Endothelial cell of umbilical vein (primary cell): ENCODE measurements at regions not wholly inside any gene's neighbourhood (a gene's known extent, or its start where the extent isn't known, plus 50 kb on each side); places are given as distances from the start of the nearest gene placed in this dataset.

ENCODE experiments used
- BruUV-seq: library from RNA; stranded (reverse); fragments of 400-500 nt; replicated peaks from 2 replicates; lab custom pipeline; 2021; lab: Mats Ljungman, UMichigan
- CTCF ChIA-PET: fragments of 300-600, 350-600 bp; sonication (Branson Sonifier 250); formaldehyde crosslinking; loops from one replicate; lab custom pipeline; 2021; ENCODE audit warnings: antibody characterized with exemption, inconsistent platforms; lab: Charles Lee
- POLR2A ChIA-PET: fragments of 300-600, 350-600 bp; sonication (Branson Sonifier 250); formaldehyde crosslinking; loops from one replicate; lab custom pipeline; 2021; ENCODE audit warnings: antibody characterized with exemption, inconsistent platforms; lab: Charles Lee
- DNase-seq: peaks from one replicate; pipeline ENCODE4 v3.0.0-alpha.2; 2011; ENCODE audit warnings: low read depth, low spot score
- FAIRE-seq: peaks from 2 replicates; lab custom pipeline; 2011; peaks lifted over from hg19 to GRCh38; lab: Jason Lieb, UNC
- H2AFZ ChIP-seq: 2 replicates; pipeline ENCODE4 v1.6.0; 2012; ENCODE audit warnings: low read depth, low read length, control low read depth, inconsistent platforms
- H3K27ac ChIP-seq: 2 replicates; pipeline ENCODE4 v1.5.1; 2011; ENCODE audit warnings: low read depth, mild to moderate bottlenecking, control low read depth, low read length, moderate library complexity; ENCODE audit not compliant: insufficient read depth
- H3K27me3 ChIP-seq, 2 experiments: 2 replicates each; pipeline versions ENCODE4 v1.6.0 to v1.6.1; 2011; ENCODE audit warnings: low read length in 2 of 2, mixed read lengths in 1 of 2; ENCODE audit not compliant: control insufficient read depth in 2 of 2, insufficient read depth in 2 of 2
- H3K36me3 ChIP-seq, 2 experiments: 2 replicates in 1 of 2; 3 replicates in 1 of 2; pipeline ENCODE4 v1.5.1; 2011; ENCODE audit warnings: low read length in 2 of 2, mild to moderate bottlenecking in 1 of 2, moderate library complexity in 1 of 2; ENCODE audit not compliant: control insufficient read depth in 2 of 2, insufficient read depth in 2 of 2; ENCODE audit errors: extremely low read depth in 1 of 2
- H3K4me1 ChIP-seq: 3 replicates; pipeline ENCODE4 v1.5.1; 2011; ENCODE audit warnings: mild to moderate bottlenecking, low read length; ENCODE audit not compliant: control insufficient read depth, insufficient read depth; ENCODE audit errors: extremely low read depth
- H3K4me2 ChIP-seq: 2 replicates; pipeline ENCODE4 v1.6.1; 2011; ENCODE audit warnings: low read length, control low read depth, mixed read lengths; ENCODE audit not compliant: insufficient read depth
- H3K4me3 ChIP-seq, 3 experiments: fragments of 200-600 bp in 1 of 3; sonication (generic), shearing (Covaris generic) in 1 of 3; replicated peaks in 1 of 3; 2 replicates each; pipeline ENCODE4 v1.5.1; 2011 to 2016; ENCODE audit warnings: control low read depth in 3 of 3, low read length in 3 of 3, mild to moderate bottlenecking in 2 of 3, inconsistent platforms in 1 of 3, low read depth in 1 of 3, moderate library complexity in 1 of 3; ENCODE audit not compliant: insufficient read depth in 1 of 3
- H3K79me2 ChIP-seq: 2 replicates; pipeline ENCODE4 v1.6.0; 2012; ENCODE audit warnings: low read length, inconsistent platforms; ENCODE audit not compliant: control insufficient read depth, insufficient read depth
- H3K9ac ChIP-seq: replicated peaks from 2 replicates; pipeline ENCODE3; 2011; ENCODE audit warnings: low read length, control low read depth; ENCODE audit not compliant: insufficient read depth; ENCODE audit errors: extremely low read depth
- H3K9me1 ChIP-seq: replicated peaks from 3 replicates; pipeline ENCODE4 v1.6.0; 2011; ENCODE audit warnings: mild to moderate bottlenecking, low read length; ENCODE audit not compliant: control insufficient read depth, insufficient read depth; ENCODE audit errors: extremely low read depth
- H3K9me3 ChIP-seq: replicated peaks from 2 replicates; pipeline ENCODE4 v1.5.1; 2012; ENCODE audit warnings: low read length, inconsistent platforms; ENCODE audit not compliant: control insufficient read depth, insufficient read depth
- H4K20me1 ChIP-seq: replicated peaks from 2 replicates; pipeline ENCODE3; 2011; ENCODE audit warnings: mild to moderate bottlenecking, low read length; ENCODE audit not compliant: control insufficient read depth, insufficient read depth; ENCODE audit errors: extremely low read depth
- CTCF ChIP-seq, 2 donors: IDR thresholded peaks; 1 replicate in 1 of 2; 2 replicates in 1 of 2; pipeline ENCODE4 v1.5.1; 2011; ENCODE audit warnings: low read length in 2 of 2, mild to moderate bottlenecking in 2 of 2, moderate library complexity in 2 of 2, control low read depth in 1 of 2, inconsistent platforms in 1 of 2, low read depth in 1 of 2; ENCODE audit not compliant: insufficient read depth in 1 of 2; ENCODE audit errors: extremely low read depth in 1 of 2
- EZH2 ChIP-seq: IDR thresholded peaks from 2 replicates; pipeline ENCODE4 v1.6.1; 2012; ENCODE audit warnings: borderline replicate concordance, low read depth, mild to moderate bottlenecking, moderate library complexity, low read length, inconsistent platforms; ENCODE audit not compliant: severe bottlenecking
- FOS ChIP-seq: IDR thresholded peaks from 2 replicates; pipeline ENCODE4 v1.6.1; 2011; ENCODE audit warnings: mild to moderate bottlenecking, low read length, moderate library complexity, borderline replicate concordance; ENCODE audit not compliant: insufficient read depth
- GATA2 ChIP-seq: IDR thresholded peaks from 2 replicates; pipeline ENCODE4 v1.7.0; 2011; ENCODE audit warnings: low read depth, mild to moderate bottlenecking, moderate library complexity, mixed read lengths, low read length; ENCODE audit not compliant: insufficient read length, insufficient read depth
- JUN ChIP-seq: IDR thresholded peaks from 2 replicates; pipeline ENCODE4 v1.6.1; 2011; ENCODE audit warnings: borderline replicate concordance, low read depth; ENCODE audit not compliant: insufficient read length, insufficient read depth
- MYC ChIP-seq: IDR thresholded peaks from one replicate; pipeline ENCODE4 v1.6.1; 2011; ENCODE audit warnings: mild to moderate bottlenecking, low read depth, low read length
- POLR2A ChIP-seq: IDR thresholded peaks from 2 replicates; pipeline ENCODE4 v1.6.1; 2012; ENCODE audit warnings: low read depth, mild to moderate bottlenecking, control low read depth, low read length
- POLR2AphosphoS5 ChIP-seq: IDR thresholded peaks from 2 replicates; pipeline ENCODE4 v1.6.1; 2012; ENCODE audit warnings: low read depth, mild to moderate bottlenecking, control low read depth, low read length, moderate library complexity; ENCODE audit not compliant: insufficient read depth
- dilution Hi-C: fragments of 300-500 bp; cut with MboI; formaldehyde crosslinking; loops from one replicate; pipeline ENCODE4 v1.15.0; 2019; ENCODE audit warnings: low sequenced_read_pairs; ENCODE audit not compliant: extremely low pct_ligation_motif_present
- intact Hi-C: fragments of 100-400 bp; cut with micrococcal nuclease; formaldehyde crosslinking; loops from one replicate; pipeline ENCODE4 v1.10.0; 2022
- TF ChIP-seq, protein P1 (sequence below): IDR thresholded peaks from 2 replicates; pipeline ENCODE4 v1.6.1; 2011; ENCODE audit not compliant: insufficient read depth, insufficient read length

GRCh38 chr1:63051886-63052285 lies 268.0 kb downstream of the ATG4C start:
- intact Hi-C loops (no loop called here), dilution Hi-C loops (no loop called here)
- Histone ChIP-seq H3K9ac (no peak overlapping the region), H3K4me1 (no peaks in the 10 kb centered on the region), H4K20me1 (no peaks in the 10 kb centered on the region), H3K4me2 (no peak overlapping the region), H3K27me3 (no peaks in the 10 kb centered on the region), H3K9me1 (no peaks in the 10 kb centered on the region), H3K4me3 (no peak overlapping the region), H3K27ac (no peak overlapping the region), H2AFZ (no peak overlapping the region), H3K36me3 (no peaks in the 10 kb centered on the region), H3K9me3 (no peaks in the 10 kb centered on the region), H3K79me2 (no peaks in the 10 kb centered on the region)
- POLR2A ChIA-PET: no interaction called here
- FAIRE-seq (no peak), DNase-seq (no peak)
- TF ChIP-seq, protein P1, sequence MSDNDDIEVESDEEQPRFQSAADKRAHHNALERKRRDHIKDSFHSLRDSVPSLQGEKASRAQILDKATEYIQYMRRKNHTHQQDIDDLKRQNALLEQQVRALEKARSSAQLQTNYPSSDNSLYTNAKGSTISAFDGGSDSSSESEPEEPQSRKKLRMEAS: no peak
- TF ChIP-seq MYC (no peak), JUN (no peak), POLR2AphosphoS5 (no peak), POLR2A (no peak)
- BruUV-seq: no TSS peak
- CTCF ChIA-PET: no interaction called here

DNA sequence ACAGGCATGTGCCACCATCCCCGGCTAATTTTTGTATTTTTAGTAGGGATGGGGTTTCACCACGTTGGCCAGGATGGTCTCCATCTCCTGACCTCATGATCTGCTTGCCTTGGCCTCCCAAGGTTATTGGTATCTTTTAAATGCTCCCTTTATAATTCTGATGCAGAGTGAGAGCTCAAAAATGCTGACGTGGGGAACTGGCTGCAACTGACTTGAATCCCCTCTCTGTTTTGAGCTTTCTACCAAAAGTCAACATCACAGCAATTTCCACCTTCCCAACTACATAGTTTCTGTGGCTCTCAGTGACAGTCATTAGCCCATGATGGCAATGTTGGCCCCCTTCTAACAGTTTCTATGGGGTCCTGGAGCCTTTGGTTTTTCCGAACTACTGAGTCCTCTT lies 268.2 kb upstream of the FOXD3 start:
- Histone ChIP-seq H3K9me1 (no peaks in the 10 kb centered on the region), H3K9me3 (no peaks in the 10 kb centered on the region), H3K27ac (no peak overlapping the region), H3K79me2 (no peaks in the 10 kb centered on the region), H3K27me3 (no peaks in the 10 kb centered on the region), H3K36me3 (no peaks in the 10 kb centered on the region), H3K9ac (no peak overlapping the region), H3K4me2 (no peak overlapping the region), H2AFZ (no peak overlapping the region), H4K20me1 (no peaks in the 10 kb centered on the region), H3K4me1 (no peaks in the 10 kb centered on the region), H3K4me3 (no peak overlapping the region)
- ChIA-PET CTCF (no interaction called here), POLR2A (no interaction called here)
- no peak for TF ChIP-seq FOS
- no peak for TF ChIP-seq CTCF (IDR thresholded peaks at IDR 0.05; ENCODE audit: extremely low read depth in 1 of 2, insufficient read depth in 1 of 2, low read depth in 1 of 2, low read length in 2 of 2)
- no peak for TF ChIP-seq POLR2AphosphoS5
- TF ChIP-seq JUN: no peak
- no peak for TF ChIP-seq GATA2
- TF ChIP-seq EZH2: no peak
- TF ChIP-seq, protein P1: no peak
- TF ChIP-seq MYC: no peak
- TF ChIP-seq POLR2A: no peak
- dilution Hi-C loops (no loop called here), intact Hi-C loops (no loop called here)
- FAIRE-seq (no peak), DNase-seq (no peak)
- BruUV-seq: no TSS peak
